PC-3 (cell line): ENCODE measurements at regions not wholly inside any gene's neighbourhood (a gene's known extent, or its start where the extent isn't known, plus 50 kb on each side); places are given as distances from the start of the nearest gene placed in this dataset.

ENCODE experiments used
- ATAC-seq: fragments of 200-7000 bp; cut with Tn5 transposase; 2 replicates; pipeline ENCODE4 v1.9.1; 2020; ENCODE audit warnings: mild to moderate bottlenecking, moderate library complexity
- BruUV-seq: library from RNA; stranded (reverse); fragments of 400-500 nt; replicated peaks from 2 replicates; lab custom pipeline; 2021; lab: Mats Ljungman, UMichigan
- CTCF ChIA-PET: fragments of 300-600 bp; sonication (Branson Sonifier 250); formaldehyde crosslinking; loops from one replicate; lab custom pipeline; 2022; ENCODE audit warnings: antibody characterized with exemption; lab: Charles Lee
- POLR2A ChIA-PET: fragments of 300-600 bp; sonication (Branson Sonifier 250); formaldehyde crosslinking; loops from one replicate; lab custom pipeline; 2022; ENCODE audit warnings: antibody characterized with exemption; ENCODE audit not compliant: unreplicated experiment; lab: Charles Lee
- DNase-seq: peaks from one replicate; pipeline ENCODE4 v3.0.0-alpha.2; 2015
- H2AFZ ChIP-seq: fragments of 300-600 bp; sonication (generic); 2 replicates; pipeline ENCODE4 v1.6.0; 2016; ENCODE audit warnings: antibody characterized with exemption, low read length
- H3F3A ChIP-seq: fragments of 300-600 bp; sonication (generic); one replicate; pipeline ENCODE4 v1.6.0; 2017; ENCODE audit warnings: antibody characterized with exemption, low read length, control low read depth, mild to moderate bottlenecking; ENCODE audit not compliant: unreplicated experiment
- H3K27ac ChIP-seq: fragments of 300-600 bp; sonication (generic); 2 replicates; pipeline ENCODE4 v1.5.1; 2016; ENCODE audit warnings: mild to moderate bottlenecking, low read length
- H3K27me3 ChIP-seq: fragments of 300-600 bp; sonication (generic); 2 replicates; pipeline ENCODE4 v1.6.1; 2016; ENCODE audit warnings: low read length, mixed read lengths
- H3K36me3 ChIP-seq: fragments of 300-600 bp; sonication (generic); 2 replicates; pipeline ENCODE4 v1.6.1; 2016; ENCODE audit warnings: low read depth, mixed run types, low read length, mixed read lengths
- H3K4me1 ChIP-seq: fragments of 300-600 bp; sonication (generic); 2 replicates; pipeline ENCODE4 v1.5.1; 2016; ENCODE audit warnings: low read length; ENCODE audit not compliant: insufficient read depth
- H3K4me2 ChIP-seq: fragments of 300-600 bp; sonication (generic); 2 replicates; pipeline ENCODE4 v1.6.0; 2016; ENCODE audit warnings: low read length
- H3K4me3 ChIP-seq: fragments of 300-600 bp; sonication (generic); 2 replicates; pipeline ENCODE4 v1.5.1; 2016; ENCODE audit warnings: mild to moderate bottlenecking, low read length, mixed read lengths
- H3K79me2 ChIP-seq: fragments of 300-600 bp; sonication (generic); 2 replicates; pipeline ENCODE4 v1.6.1; 2017; ENCODE audit warnings: low read length, mixed read lengths
- H3K9ac ChIP-seq: fragments of 300-600 bp; sonication (generic); 2 replicates; pipeline ENCODE4 v1.6.0; 2016; ENCODE audit warnings: mild to moderate bottlenecking, low read length
- H3K9me2 ChIP-seq: fragments of 300-600 bp; sonication (generic); replicated peaks from 2 replicates; pipeline ENCODE4 v1.6.1; 2016; ENCODE audit warnings: mixed run types, low read length, mixed read lengths
- H3K9me3 ChIP-seq: fragments of 300-600 bp; sonication (generic); 2 replicates; pipeline ENCODE4 v1.6.1; 2016; ENCODE audit warnings: low read length, mixed read lengths
- H4K20me1 ChIP-seq: fragments of 300-600 bp; sonication (generic); 2 replicates; pipeline ENCODE4 v1.6.1; 2016; ENCODE audit warnings: low read length, mixed read lengths
- EZH2 ChIP-seq: fragments of 300-600 bp; sonication (generic); IDR thresholded peaks from one replicate; pipeline ENCODE4 v1.6.1; 2017; ENCODE audit warnings: antibody characterized with exemption, mild to moderate bottlenecking, low read length; ENCODE audit not compliant: unreplicated experiment
- EZH2phosphoT487 ChIP-seq: fragments of 300-600 bp; sonication (generic); IDR thresholded peaks from 2 replicates; pipeline ENCODE4 v1.6.1; 2018; ENCODE audit warnings: mild to moderate bottlenecking, antibody characterized with exemption, low read length, borderline replicate concordance
- intact Hi-C: fragments of 100-400 bp; cut with micrococcal nuclease; formaldehyde crosslinking; loops from 2 replicates; pipeline ENCODE4 v1.9.0; 2023
- TF ChIP-seq, protein P1 (sequence below): fragments of 300-600 bp; sonication (generic); conservative IDR thresholded peaks from 2 replicates; pipeline ENCODE4 v1.5.1; 2017; ENCODE audit warnings: antibody characterized with exemption, low read depth, mild to moderate bottlenecking, low read length

DNA sequence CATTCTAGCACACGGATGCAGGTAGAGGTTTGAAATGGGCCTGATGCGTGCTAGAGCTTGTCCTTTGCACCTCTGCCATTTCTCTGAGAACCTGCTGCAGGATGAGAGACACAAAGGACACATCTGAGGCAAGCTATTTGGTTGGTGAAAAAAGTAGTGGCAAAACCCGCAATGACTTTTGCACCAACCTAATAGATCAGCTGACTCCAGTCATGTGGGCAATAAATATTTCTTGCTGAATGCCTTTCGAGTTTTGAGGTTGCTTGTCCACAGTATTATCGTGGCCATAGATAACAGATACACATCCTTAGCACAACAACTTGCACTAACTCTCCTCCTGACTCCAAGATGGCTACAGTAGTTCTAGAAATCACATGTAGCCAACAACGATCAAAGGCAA, 57.8 kb upstream of the ZNF423 start:
- BruUV-seq: no TSS peak
- CTCF ChIA-PET: no interaction called here

GRCh38 chr16:49914657-49915056, 58.7 kb upstream of the ZNF423 start:
- intact Hi-C loops: no loop called here
- no peaks in the 10 kb centered on the region for H4K20me1 ChIP-seq
- TF ChIP-seq, protein P1, sequence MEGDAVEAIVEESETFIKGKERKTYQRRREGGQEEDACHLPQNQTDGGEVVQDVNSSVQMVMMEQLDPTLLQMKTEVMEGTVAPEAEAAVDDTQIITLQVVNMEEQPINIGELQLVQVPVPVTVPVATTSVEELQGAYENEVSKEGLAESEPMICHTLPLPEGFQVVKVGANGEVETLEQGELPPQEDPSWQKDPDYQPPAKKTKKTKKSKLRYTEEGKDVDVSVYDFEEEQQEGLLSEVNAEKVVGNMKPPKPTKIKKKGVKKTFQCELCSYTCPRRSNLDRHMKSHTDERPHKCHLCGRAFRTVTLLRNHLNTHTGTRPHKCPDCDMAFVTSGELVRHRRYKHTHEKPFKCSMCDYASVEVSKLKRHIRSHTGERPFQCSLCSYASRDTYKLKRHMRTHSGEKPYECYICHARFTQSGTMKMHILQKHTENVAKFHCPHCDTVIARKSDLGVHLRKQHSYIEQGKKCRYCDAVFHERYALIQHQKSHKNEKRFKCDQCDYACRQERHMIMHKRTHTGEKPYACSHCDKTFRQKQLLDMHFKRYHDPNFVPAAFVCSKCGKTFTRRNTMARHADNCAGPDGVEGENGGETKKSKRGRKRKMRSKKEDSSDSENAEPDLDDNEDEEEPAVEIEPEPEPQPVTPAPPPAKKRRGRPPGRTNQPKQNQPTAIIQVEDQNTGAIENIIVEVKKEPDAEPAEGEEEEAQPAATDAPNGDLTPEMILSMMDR: no peak
- TF ChIP-seq EZH2phosphoT487 (no peak), EZH2 (no peak)
- CTCF ChIA-PET: no interaction called here
- H3K9ac ChIP-seq: no peak overlapping the region
- H3K27ac ChIP-seq: no peak overlapping the region
- POLR2A ChIA-PET: no interaction called here
- H3K27me3 ChIP-seq: no peaks in the 10 kb centered on the region
- no peak overlapping the region for H2AFZ ChIP-seq
- no TSS peak for BruUV-seq
- H3K36me3 ChIP-seq: no peaks in the 10 kb centered on the region
- no peaks in the 10 kb centered on the region for H3K4me1 ChIP-seq
- DNase-seq (no peak), ATAC-seq (no peak)
- H3K4me2 ChIP-seq: no peak overlapping the region
- H3K79me2 ChIP-seq: no peaks in the 10 kb centered on the region
- H3K4me3 ChIP-seq: no peak overlapping the region
- no peaks in the 10 kb centered on the region for H3K9me3 ChIP-seq
- H3K9me2 ChIP-seq: no peaks in the 10 kb centered on the region
- no peaks in the 10 kb centered on the region for H3F3A ChIP-seq

More for the DNA sequence above, 57.8 kb upstream of the ZNF423 start:
- POLR2A ChIA-PET: no interaction called here
- Histone ChIP-seq H3K4me1 (no peaks in the 10 kb centered on the region), H3K36me3 (no peaks in the 10 kb centered on the region), H3K4me2 (no peak overlapping the region), H4K20me1 (no peaks in the 10 kb centered on the region), H3K9me3 (no peaks in the 10 kb centered on the region), H3K9me2 (no peaks in the 10 kb centered on the region), H2AFZ (no peak overlapping the region), H3K9ac (no peak overlapping the region), H3K27ac (no peak overlapping the region), H3F3A (no peaks in the 10 kb centered on the region), H3K4me3 (no peak overlapping the region), H3K27me3 (no peaks in the 10 kb centered on the region), H3K79me2 (no peaks in the 10 kb centered on the region)
- no peak for DNase-seq
- TF ChIP-seq, protein P1: no peak
- TF ChIP-seq EZH2 (no peak), EZH2phosphoT487 (no peak)
- ATAC-seq: no peak
- intact Hi-C loops: no loop called here

DNA sequence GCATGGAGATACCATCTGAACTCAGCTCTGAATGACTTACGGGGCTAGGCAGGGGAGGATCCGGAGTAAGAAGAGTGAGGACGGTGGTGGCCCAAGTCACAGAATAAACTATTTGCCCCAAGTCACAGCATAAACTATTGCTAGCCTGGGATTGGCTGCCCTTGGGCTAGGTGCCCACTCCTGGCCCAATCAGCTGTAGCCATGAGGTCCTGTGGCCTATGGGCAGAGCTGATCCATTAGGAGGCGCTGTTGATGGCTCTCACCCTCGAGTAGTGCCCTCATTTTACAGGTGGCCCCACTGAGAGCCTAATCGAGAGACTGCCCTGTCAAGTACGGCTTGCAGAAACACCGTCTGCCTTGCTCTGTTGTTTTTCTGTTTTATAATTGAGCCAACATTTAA, 62.3 kb upstream of the ZNF423 start:
- intact Hi-C loops: no loop called here
- H3K79me2 ChIP-seq: no peaks in the 10 kb centered on the region
- H3F3A ChIP-seq: no peaks in the 10 kb centered on the region
- TF ChIP-seq, protein P1: no peak
- TF ChIP-seq EZH2phosphoT487: no peak
- H3K27me3 ChIP-seq: no peaks in the 10 kb centered on the region
- no peaks in the 10 kb centered on the region for H3K9me3 ChIP-seq
- BruUV-seq: no TSS peak
- no peak overlapping the region for H2AFZ ChIP-seq
- no peak for DNase-seq
- no peak overlapping the region for H3K9ac ChIP-seq
- no peaks in the 10 kb centered on the region for H3K9me2 ChIP-seq
- no peak for ATAC-seq
- H3K4me2 ChIP-seq: no peak overlapping the region
- H3K36me3 ChIP-seq: no peaks in the 10 kb centered on the region
- POLR2A ChIA-PET: no interaction called here
- no peaks in the 10 kb centered on the region for H3K4me1 ChIP-seq
- no peak overlapping the region for H3K27ac ChIP-seq
- CTCF ChIA-PET: no interaction called here
- H3K4me3 ChIP-seq: no peak overlapping the region
- no peaks in the 10 kb centered on the region for H4K20me1 ChIP-seq
